Heart left ventricle (tissue), 13 donors: ENCODE measurements at regions not wholly inside any gene's neighbourhood (a gene's known extent, or its start where the extent isn't known, plus 50 kb on each side); places are given as distances from the start of the nearest gene placed in this dataset.

Source experiments
- POLR2A ChIP-seq, 2 donors: fragments of 450-650 bp; IDR thresholded peaks; one replicate each; pipeline ENCODE4 v1.6.1; 2017; ENCODE audit warnings: antibody characterized with exemption in 2 of 2, mild to moderate bottlenecking in 2 of 2, moderate library complexity in 2 of 2
- TF ChIP-seq, protein P1 (sequence below), 12 donors: fragments of 200-600 bp; sonication (generic) in 4 of 12; IDR thresholded peaks; one replicate each; pipeline versions ENCODE4 v1.5.0 to v1.8.0; 2018 to 2022; ENCODE audit warnings: antibody characterized with exemption in 12 of 12, mild to moderate bottlenecking in 5 of 12
- donor health status: ischemic (EF 13 %, LVEDD 7.1; RV severe dilation, severe dysfunction).
- donor health status: DM: no; HTN: yes; CAD: no.
- donor health status: DM: no; HTN: no; CAD: no.
- donor health status: ischemic (EF 25% LVEDD 6.9; RV normal size, moderate dysfunction).
- donor health status: ischemic (EF 25% LVEDD 5.7; RV mildly dilated, moderate dysfunction).
- donor health status: ischemic (EF 35%, LVEDD 5.7; RV mildly dilated, moderate dysfunction).
- donor health status: nonischemic (EF 11% LVEDD 7.7; RV severe dilation, severe dysfunction).
- donor health status: DM: yes; HTN: yes; CAD: no.
- donor health status: PGD.
- donor health status: ischemic (EF 29% LVEDD 5.4; RV normal size, mild dysfunction).
- donor health status: nonischemic (EF 23%, LVEDD 6.1; RV moderate dilation, normal function).

DNA sequence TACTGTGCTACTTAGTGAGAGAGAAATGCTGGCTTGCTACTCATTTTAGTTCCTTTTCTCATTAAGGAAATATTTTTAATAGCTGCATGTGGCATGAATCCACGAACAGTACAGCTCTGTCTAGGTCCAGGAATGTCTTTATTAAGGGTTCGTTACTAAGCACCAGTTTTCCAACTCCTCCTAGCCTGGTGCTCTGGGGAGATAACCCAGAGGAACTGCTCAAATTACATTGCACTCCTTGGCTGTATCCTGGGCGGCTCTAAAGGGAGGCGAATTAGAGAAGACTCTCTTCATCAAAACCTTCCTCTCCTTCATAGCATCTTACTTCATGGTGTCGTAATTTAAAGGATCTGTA, 101.3 kb downstream of the PPM1A start:
- TF ChIP-seq, protein P1, sequence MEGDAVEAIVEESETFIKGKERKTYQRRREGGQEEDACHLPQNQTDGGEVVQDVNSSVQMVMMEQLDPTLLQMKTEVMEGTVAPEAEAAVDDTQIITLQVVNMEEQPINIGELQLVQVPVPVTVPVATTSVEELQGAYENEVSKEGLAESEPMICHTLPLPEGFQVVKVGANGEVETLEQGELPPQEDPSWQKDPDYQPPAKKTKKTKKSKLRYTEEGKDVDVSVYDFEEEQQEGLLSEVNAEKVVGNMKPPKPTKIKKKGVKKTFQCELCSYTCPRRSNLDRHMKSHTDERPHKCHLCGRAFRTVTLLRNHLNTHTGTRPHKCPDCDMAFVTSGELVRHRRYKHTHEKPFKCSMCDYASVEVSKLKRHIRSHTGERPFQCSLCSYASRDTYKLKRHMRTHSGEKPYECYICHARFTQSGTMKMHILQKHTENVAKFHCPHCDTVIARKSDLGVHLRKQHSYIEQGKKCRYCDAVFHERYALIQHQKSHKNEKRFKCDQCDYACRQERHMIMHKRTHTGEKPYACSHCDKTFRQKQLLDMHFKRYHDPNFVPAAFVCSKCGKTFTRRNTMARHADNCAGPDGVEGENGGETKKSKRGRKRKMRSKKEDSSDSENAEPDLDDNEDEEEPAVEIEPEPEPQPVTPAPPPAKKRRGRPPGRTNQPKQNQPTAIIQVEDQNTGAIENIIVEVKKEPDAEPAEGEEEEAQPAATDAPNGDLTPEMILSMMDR (IDR thresholded peaks at IDR 0.05): no peak
- TF ChIP-seq POLR2A (IDR thresholded peaks at IDR 0.05): no peak
